OCI-LY3 (cell line): ENCODE measurements at regions not wholly inside any gene's neighbourhood (a gene's known extent, or its start where the extent isn't known, plus 50 kb on each side); places are given as distances from the start of the nearest gene placed in this dataset.

Source experiments
- H2AFZ ChIP-seq: fragments of 200-600, 300-600 bp; shearing (Covaris generic); 2 replicates; pipeline ENCODE4 v1.6.0; 2014; ENCODE audit warnings: antibody characterized with exemption, low read depth, low read length
- H3K27ac ChIP-seq: fragments of 200-600, 300-600 bp; sonication (generic); 2 replicates; pipeline ENCODE4 v1.5.1; 2014; ENCODE audit warnings: mild to moderate bottlenecking, low read length, moderate library complexity, mixed read lengths
- H3K27me3 ChIP-seq: fragments of 200-600, 300-600 bp; sonication (generic); 2 replicates; pipeline ENCODE4 v1.6.1; 2014; ENCODE audit warnings: low read depth, low read length, mixed read lengths
- H3K36me3 ChIP-seq: fragments of 200-600, 300-600 bp; sonication (generic); replicated peaks from 2 replicates; pipeline ENCODE3; 2014; ENCODE audit warnings: low read depth, low read length, mixed read lengths
- H3K4me1 ChIP-seq: fragments of 300-600, 200-600 bp; sonication (generic); 2 replicates; pipeline ENCODE4 v1.6.1; 2014; ENCODE audit warnings: low read length, mixed read lengths
- H3K4me2 ChIP-seq: fragments of 200-600, 300-600 bp; sonication (generic); 2 replicates; pipeline ENCODE4 v1.6.1; 2014; ENCODE audit warnings: low read length, mixed read lengths
- H3K4me3 ChIP-seq: fragments of 300-600, 200-600 bp; sonication (generic); 2 replicates; pipeline ENCODE4 v1.5.1; 2014; ENCODE audit warnings: antibody characterized with exemption, mild to moderate bottlenecking, low read length, moderate library complexity
- H3K79me2 ChIP-seq: fragments of 300-600, 200-600 bp; shearing (Covaris generic); 2 replicates; pipeline ENCODE4 v1.6.1; 2014; ENCODE audit warnings: mild to moderate bottlenecking, low read length, mixed read lengths
- H3K9ac ChIP-seq: fragments of 300-600, 200-600 bp; shearing (Covaris generic); 2 replicates; pipeline ENCODE4 v1.6.0; 2014; ENCODE audit warnings: mild to moderate bottlenecking, low read length, moderate library complexity
- H3K9me3 ChIP-seq: fragments of 200-600, 300-600 bp; shearing (Covaris generic); 2 replicates; pipeline ENCODE4 v1.6.1; 2014; ENCODE audit warnings: low read length, mixed read lengths; ENCODE audit not compliant: insufficient read depth
- H4K20me1 ChIP-seq: fragments of 200-600, 300-600 bp; sonication (generic); 2 replicates; pipeline ENCODE4 v1.6.1; 2016; ENCODE audit warnings: low read length, mixed read lengths; ENCODE audit not compliant: insufficient read depth
- EZH2phosphoT487 ChIP-seq: fragments of 200-600 bp; shearing (Covaris generic); IDR thresholded peaks from 2 replicates; pipeline ENCODE4 v1.6.1; 2018; ENCODE audit warnings: antibody characterized with exemption, mixed run types, low read depth
- TF ChIP-seq, protein P1 (sequence below): fragments of 200-600, 300-600 bp; sonication (generic); IDR thresholded peaks from 2 replicates; pipeline ENCODE4 v1.5.1; 2014; ENCODE audit warnings: antibody characterized with exemption, low read length, low read depth

DNA sequence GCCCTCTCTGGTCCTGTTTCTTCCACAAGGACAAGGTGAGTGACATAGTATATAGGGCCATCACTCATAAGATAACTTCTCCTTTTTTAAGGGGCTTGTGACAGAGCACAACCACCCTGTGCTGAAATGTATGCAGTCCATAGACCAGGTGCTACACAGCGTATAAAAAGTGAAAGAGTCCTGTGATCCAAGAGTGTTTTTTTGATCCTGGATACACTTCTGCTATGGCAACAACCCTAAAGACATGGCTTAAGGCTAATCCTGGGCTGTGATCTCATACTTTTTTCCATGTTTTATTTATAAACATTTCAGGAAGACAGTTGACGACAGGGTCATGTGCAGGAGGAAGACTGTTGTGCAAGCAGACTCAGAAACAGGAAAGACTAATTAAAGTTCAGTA lies 400.5 kb upstream of the TCF4 start:
- H3K4me3 ChIP-seq, result peak overlapping the region; percentile 24; the same call in 1 of the 2 replicates
- H3K27ac ChIP-seq, result no peak overlapping the region
- peaks cover 16% of the 10 kb centered on the region for H3K4me1 ChIP-seq
- H3K27me3 ChIP-seq, result no peaks in the 10 kb centered on the region
- peaks cover 6% of the 10 kb centered on the region for H3K9me3 ChIP-seq
- TF ChIP-seq, protein P1, sequence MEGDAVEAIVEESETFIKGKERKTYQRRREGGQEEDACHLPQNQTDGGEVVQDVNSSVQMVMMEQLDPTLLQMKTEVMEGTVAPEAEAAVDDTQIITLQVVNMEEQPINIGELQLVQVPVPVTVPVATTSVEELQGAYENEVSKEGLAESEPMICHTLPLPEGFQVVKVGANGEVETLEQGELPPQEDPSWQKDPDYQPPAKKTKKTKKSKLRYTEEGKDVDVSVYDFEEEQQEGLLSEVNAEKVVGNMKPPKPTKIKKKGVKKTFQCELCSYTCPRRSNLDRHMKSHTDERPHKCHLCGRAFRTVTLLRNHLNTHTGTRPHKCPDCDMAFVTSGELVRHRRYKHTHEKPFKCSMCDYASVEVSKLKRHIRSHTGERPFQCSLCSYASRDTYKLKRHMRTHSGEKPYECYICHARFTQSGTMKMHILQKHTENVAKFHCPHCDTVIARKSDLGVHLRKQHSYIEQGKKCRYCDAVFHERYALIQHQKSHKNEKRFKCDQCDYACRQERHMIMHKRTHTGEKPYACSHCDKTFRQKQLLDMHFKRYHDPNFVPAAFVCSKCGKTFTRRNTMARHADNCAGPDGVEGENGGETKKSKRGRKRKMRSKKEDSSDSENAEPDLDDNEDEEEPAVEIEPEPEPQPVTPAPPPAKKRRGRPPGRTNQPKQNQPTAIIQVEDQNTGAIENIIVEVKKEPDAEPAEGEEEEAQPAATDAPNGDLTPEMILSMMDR, result no peak
- no peak for TF ChIP-seq EZH2phosphoT487
- peak overlapping the region; percentile 35 for H3K4me2 ChIP-seq
- no peaks in the 10 kb centered on the region for H4K20me1 ChIP-seq
- H3K36me3 ChIP-seq, result no peaks in the 10 kb centered on the region
- H2AFZ ChIP-seq, result peak overlapping the region; percentile 53
- no peaks in the 10 kb centered on the region for H3K79me2 ChIP-seq
- H3K9ac ChIP-seq, result no peak overlapping the region

DNA sequence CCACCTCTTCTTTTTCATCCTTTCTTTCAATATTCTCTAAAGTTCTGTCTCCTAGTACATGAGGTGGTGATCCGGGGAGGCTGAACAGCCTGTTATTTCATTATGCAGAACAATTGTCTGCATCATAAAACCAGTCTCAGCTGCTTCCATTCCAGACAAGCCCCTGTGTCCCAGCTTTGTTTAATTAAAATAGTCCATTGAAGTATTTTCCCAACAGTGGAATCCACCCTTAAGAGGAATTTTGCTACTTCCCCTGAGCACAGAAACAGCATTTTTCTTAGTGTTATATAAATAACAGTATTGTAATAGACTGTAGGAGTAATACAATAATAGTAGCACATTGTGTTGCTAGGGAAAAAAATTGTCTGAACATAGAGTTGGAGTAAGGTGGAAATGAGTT lies 395.4 kb upstream of the TCF4 start:
- H3K9me3 ChIP-seq, result peaks cover 6% of the 10 kb centered on the region
- no peaks in the 10 kb centered on the region for H3K79me2 ChIP-seq
- no peaks in the 10 kb centered on the region for H3K27me3 ChIP-seq
- no peaks in the 10 kb centered on the region for H3K36me3 ChIP-seq
- H3K4me2 ChIP-seq, result no peak overlapping the region
- H4K20me1 ChIP-seq, result no peaks in the 10 kb centered on the region
- H3K9ac ChIP-seq, result no peak overlapping the region
- no peak overlapping the region for H2AFZ ChIP-seq
- H3K4me3 ChIP-seq, result no peak overlapping the region
- no peak overlapping the region for H3K27ac ChIP-seq
- TF ChIP-seq EZH2phosphoT487, result no peak
- TF ChIP-seq, protein P1, result no peak
- peaks cover 26% of the 10 kb centered on the region for H3K4me1 ChIP-seq

DNA sequence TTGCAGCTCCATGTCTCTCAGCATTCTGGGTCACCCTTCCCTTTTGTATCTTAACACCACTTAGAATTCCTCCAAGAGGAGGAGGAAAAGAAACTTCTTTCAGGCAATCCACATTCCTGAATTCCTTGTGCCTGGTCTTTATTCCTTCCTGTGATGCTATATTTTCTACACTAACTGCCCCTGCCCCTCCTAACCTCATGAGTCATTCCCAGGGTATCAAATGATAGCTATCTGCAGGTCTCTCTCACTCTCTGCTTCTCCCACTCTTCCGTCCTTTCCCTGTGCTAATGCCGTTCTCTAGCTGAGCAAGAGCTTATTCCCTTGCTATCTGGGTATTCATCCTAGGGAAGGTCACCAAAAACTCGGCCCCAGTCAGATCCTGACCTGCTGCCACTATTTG lies 395.0 kb upstream of the TCF4 start:
- H3K4me1 ChIP-seq, result peaks cover 22% of the 10 kb centered on the region
- no peak overlapping the region for H3K9ac ChIP-seq
- peaks cover 2% of the 10 kb centered on the region for H3K9me3 ChIP-seq
- H4K20me1 ChIP-seq, result no peaks in the 10 kb centered on the region
- H3K36me3 ChIP-seq, result no peaks in the 10 kb centered on the region
- H3K27ac ChIP-seq, result no peak overlapping the region
- H3K79me2 ChIP-seq, result no peaks in the 10 kb centered on the region
- H3K4me2 ChIP-seq, result no peak overlapping the region
- H3K27me3 ChIP-seq, result no peaks in the 10 kb centered on the region
- no peak overlapping the region for H3K4me3 ChIP-seq
- TF ChIP-seq EZH2phosphoT487, result no peak
- TF ChIP-seq, protein P1, result no peak
- H2AFZ ChIP-seq, result no peak overlapping the region

DNA sequence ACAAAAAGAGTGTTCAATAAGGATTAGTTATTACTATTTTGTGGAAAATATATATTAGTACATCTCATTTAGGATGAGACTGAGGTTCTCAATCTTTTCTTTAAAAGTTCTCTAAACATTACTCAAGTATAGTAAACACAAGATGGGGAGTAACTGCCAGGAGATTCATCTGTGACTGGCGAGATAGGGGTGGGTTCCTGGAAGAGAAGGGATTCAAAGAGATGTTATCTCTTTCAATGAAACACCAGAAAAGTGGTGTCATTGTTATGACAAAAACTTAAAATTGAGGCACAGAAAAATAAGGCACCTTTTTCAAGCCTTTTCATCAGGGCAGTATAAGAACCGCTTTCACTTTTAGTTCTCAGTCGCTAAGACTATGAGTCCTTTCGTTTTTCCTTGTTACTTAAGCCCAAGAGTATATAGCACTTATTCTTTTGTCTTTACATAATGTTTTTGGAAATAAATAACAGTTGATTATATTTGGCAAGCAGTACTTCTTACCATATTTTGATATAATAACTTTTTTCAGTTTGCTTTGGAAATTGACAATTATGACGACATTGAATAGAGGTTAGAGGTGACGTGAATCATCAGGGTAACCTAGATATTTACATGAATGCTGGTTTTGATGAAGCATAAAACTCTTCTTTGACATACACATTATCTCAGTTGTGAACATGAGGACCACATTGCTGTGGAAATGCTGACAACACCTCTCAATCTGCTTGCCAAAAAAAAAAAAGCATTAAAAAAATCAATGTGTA lies 393.9 kb upstream of the TCF4 start:
- Histone ChIP-seq H3K9me3 (no peaks in the 10 kb centered on the region), H3K79me2 (no peaks in the 10 kb centered on the region), H3K4me2 (peak overlapping the region; percentile 85), H3K9ac (peak overlapping the region; percentile 71), H3K27ac (peak overlapping the region; percentile 39), H3K36me3 (no peaks in the 10 kb centered on the region), H4K20me1 (no peaks in the 10 kb centered on the region), H3K4me3 (peak overlapping the region; percentile 75), H3K4me1 (peaks cover 22% of the 10 kb centered on the region), H2AFZ (peak overlapping the region; percentile 97), H3K27me3 (no peaks in the 10 kb centered on the region)
- TF ChIP-seq, protein P1, result no peak
- TF ChIP-seq EZH2phosphoT487, result no peak
